OCI-LY1 (cell line): ENCODE measurements at regions not wholly inside any gene's neighbourhood (a gene's known extent, or its start where the extent isn't known, plus 50 kb on each side); places are given as distances from the start of the nearest gene placed in this dataset.

Source experiments
- CTCF ChIP-seq: fragments of 200-600 bp; sonication (generic), shearing (Covaris generic); IDR thresholded peaks from 2 replicates; pipeline ENCODE4 v1.5.1; 2017; ENCODE audit warnings: mild to moderate bottlenecking, antibody characterized with exemption, low read length, moderate library complexity, mixed read lengths
- EZH2 ChIP-seq: fragments of 200-600 bp; sonication (generic), shearing (Covaris generic); IDR thresholded peaks from 2 replicates; pipeline ENCODE4 v1.8.0; 2017; ENCODE audit warnings: borderline replicate concordance, mixed run types, mild to moderate bottlenecking, antibody characterized with exemption, low read length, moderate library complexity, mixed read lengths

GRCh38 chr9:82612942-82613341, 450.0 kb downstream of the RASEF start:
- TF ChIP-seq CTCF (no peak), EZH2 (no peak)
